Cardiac fibroblast (primary cell): ENCODE measurements at regions not wholly inside any gene's neighbourhood (a gene's known extent, or its start where the extent isn't known, plus 50 kb on each side); places are given as distances from the start of the nearest gene placed in this dataset.

Source experiments
- DNase-seq, 2 donors: peaks; one replicate each; pipeline versions ENCODE4 v3.0.0 to v3.0.0-alpha.2; 2010; ENCODE audit warnings: low read depth in 2 of 2
- H3K4me3 ChIP-seq, 2 donors: replicated peaks in 1 of 2; 1 replicate in 1 of 2; 2 replicates in 1 of 2; pipeline ENCODE4 v1.5.1; 2011; ENCODE audit warnings: low read depth in 2 of 2, low read length in 2 of 2, mild to moderate bottlenecking in 2 of 2, moderate library complexity in 1 of 2
- TF ChIP-seq, protein P1 (sequence below): IDR thresholded peaks from one replicate; pipeline ENCODE4 v1.5.1; 2011; ENCODE audit warnings: low read depth, mild to moderate bottlenecking, low read length, inconsistent platforms

DNA sequence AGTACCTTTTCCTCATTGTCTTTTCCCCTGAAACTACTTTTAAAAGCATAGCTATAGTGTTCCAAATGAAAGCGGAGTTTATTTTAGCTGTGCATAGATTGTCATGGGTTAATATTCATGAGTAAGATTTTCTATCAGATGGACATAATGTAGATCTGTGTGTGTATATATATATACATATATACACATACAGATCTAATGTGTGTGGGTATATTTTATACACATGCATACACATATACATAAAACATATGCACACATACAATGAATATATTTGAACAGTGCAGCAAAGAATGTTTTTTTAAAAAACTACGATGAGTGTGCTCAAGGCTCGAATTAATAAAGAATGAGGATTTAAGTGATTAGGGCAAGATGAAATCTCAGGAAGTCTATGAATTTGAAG lies 328.3 kb upstream of the IL12A start:
- TF ChIP-seq, protein P1, sequence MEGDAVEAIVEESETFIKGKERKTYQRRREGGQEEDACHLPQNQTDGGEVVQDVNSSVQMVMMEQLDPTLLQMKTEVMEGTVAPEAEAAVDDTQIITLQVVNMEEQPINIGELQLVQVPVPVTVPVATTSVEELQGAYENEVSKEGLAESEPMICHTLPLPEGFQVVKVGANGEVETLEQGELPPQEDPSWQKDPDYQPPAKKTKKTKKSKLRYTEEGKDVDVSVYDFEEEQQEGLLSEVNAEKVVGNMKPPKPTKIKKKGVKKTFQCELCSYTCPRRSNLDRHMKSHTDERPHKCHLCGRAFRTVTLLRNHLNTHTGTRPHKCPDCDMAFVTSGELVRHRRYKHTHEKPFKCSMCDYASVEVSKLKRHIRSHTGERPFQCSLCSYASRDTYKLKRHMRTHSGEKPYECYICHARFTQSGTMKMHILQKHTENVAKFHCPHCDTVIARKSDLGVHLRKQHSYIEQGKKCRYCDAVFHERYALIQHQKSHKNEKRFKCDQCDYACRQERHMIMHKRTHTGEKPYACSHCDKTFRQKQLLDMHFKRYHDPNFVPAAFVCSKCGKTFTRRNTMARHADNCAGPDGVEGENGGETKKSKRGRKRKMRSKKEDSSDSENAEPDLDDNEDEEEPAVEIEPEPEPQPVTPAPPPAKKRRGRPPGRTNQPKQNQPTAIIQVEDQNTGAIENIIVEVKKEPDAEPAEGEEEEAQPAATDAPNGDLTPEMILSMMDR, result no peak
- H3K4me3 ChIP-seq, result no peak overlapping the region
- no peak for DNase-seq

DNA sequence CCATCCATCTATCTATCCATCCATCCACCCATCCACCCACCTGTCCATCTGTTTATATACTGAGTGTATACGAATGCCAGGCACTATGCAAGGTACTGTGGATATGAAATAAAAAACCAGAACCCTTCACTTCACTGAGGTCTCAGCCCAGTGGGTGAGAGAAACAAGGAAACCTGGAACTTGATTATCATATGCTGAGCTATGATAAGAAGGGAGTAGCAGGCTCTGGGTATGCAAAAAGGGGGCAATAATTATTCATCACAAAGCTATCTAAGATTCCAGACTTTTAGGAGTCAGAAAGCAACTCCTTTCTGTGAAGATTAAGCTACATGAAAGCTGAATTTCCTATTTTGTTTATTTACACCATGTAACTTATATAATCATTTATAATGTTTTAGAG lies 327.7 kb upstream of the IL12A start:
- no peak for DNase-seq
- TF ChIP-seq, protein P1, result no peak
- no peak overlapping the region for H3K4me3 ChIP-seq

DNA sequence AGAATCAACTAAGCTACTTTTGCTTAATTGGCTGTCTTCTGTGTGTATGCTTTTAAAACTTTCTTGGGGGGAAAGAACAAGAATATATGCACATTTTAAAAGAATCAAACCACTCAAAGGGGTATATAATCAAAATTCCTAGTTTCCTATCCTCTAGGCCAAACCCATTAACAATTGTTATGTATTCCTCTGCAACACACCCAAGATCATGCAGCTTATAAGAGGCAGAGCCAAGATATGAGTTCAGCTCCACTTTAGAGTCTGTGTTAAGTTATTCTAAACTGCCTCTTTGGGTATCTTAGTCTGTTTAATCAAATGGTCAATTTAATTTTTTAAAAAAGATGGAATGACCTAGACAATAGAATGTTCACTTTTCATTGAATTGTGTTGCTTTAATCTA lies 326.1 kb upstream of the IL12A start:
- TF ChIP-seq, protein P1, result no peak
- no peak for DNase-seq
- no peak overlapping the region for H3K4me3 ChIP-seq

DNA sequence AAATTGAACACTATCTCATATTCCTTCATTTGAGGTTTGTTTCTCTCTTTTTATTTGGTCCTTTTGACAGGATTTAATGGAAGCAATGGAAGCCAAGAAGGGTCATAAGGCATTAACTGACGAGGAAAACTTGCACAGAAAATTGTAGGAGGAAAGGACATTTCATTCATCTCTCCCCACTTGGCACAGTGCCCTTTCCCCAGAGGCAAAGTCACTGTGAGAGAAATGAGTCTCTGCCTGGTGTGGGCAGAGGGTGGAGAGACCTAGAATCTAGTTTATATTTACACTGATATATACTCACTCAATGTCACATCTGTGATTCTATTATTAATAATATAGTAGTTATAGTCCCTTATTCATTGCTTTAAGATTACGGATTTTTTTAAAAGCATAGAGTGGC lies 324.6 kb upstream of the IL12A start:
- TF ChIP-seq, protein P1, result no peak
- H3K4me3 ChIP-seq, result no peak overlapping the region
- no peak for DNase-seq

DNA sequence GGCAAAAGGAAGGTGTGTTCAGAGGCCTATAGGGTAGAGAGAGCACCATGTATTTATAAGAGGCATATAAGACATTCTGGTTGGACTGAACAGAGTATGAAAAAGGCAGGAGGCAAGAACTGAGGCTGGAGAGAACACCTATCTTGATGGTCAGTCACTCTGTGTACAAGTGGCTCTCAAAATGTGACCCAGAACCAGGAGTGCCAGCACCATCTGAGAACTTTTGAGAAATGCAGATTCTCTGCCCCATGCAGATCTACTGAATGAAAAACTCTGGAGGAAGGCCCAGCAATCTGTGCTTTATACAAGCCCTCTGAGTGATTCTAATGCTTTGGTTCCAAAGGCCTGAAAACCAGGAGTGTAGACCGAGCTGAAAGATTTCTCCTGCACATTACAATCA lies 324.0 kb upstream of the IL12A start:
- TF ChIP-seq, protein P1, result no peak
- DNase-seq, result no peak
- H3K4me3 ChIP-seq, result no peak overlapping the region

DNA sequence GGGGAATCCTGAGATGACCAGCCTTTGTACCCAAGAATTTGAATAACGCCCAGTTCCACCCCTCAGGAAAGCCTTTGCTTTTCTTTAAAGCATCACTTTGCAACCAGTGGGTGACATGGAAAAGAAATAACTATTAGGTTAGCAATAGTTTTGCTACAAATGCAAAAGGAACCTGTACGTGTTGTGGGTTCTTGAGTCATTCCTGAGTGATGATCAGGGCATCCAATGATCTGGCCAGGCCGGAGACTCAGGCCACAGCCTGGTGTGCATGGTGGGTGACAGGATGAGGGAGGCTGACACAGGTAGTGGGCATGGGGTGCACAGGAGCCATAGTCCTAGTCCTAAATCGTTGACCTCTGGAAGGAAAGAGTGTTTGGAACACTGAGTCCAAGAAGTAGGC lies 321.4 kb upstream of the IL12A start:
- peak in 1 of 2 donors; percentile 16 for DNase-seq

DNA sequence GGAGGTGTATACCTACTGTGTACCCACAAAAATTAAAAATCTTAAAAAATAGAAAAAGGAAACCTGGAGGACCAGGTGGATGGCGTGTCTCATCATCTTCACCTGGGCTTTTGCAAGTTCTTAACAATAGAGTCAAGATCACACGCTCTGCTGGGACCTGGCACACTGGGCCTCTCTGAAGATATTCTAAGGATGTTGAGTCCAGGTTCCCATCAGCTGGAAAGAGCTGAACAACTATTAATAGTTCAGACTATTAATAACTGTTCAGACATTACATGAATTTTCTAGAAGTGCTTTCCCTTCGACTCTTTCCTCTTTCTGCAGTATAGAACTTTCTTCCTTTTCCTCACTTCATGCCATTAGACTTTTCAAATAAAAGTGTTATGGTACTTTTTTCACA lies 320.2 kb upstream of the IL12A start:
- TF ChIP-seq, protein P1, result no peak
- no peak for DNase-seq
- H3K4me3 ChIP-seq, result no peak overlapping the region

More for the DNA sequence above, 321.4 kb upstream of the IL12A start:
- no peak overlapping the region for H3K4me3 ChIP-seq
- TF ChIP-seq, protein P1, result no peak
